Stimulated activated CD4-positive, alpha-beta T cell treated with anti-CD3 and anti-CD28 coated beads, Interleukin-15, amount 100 ng/mL, for 48 hours (primary cell): ENCODE measurements at regions not wholly inside any gene's neighbourhood (a gene's known extent, or its start where the extent isn't known, plus 50 kb on each side); places are given as distances from the start of the nearest gene placed in this dataset.
A peak's percentile ranks its signal among the peaks of the same experiment; 100 is the strongest.
"Not testable (repeated sequence)": the region's sequence is repeated elsewhere in the genome, so short reads cannot be mapped to it uniquely, and the experiment has no call there.

Source experiments
- DNase-seq, 2 donors: peaks; one replicate each; pipeline ENCODE4 v3.0.0-alpha.2; 2020; ENCODE audit warnings: low read depth in 2 of 2

GRCh38 chr5:42989190-42989589 lies 50.9 kb downstream of the ANXA2R start:
- no peak for DNase-seq

- DNase-seq = no peak
Observed at GRCh38 chr5:42988568-42988967, 51.6 kb downstream of the ANXA2R start.

GRCh38 chr5:42985129-42986037 lies 54.7 kb downstream of the ANXA2R start:
- no peak for DNase-seq

GRCh38 chr5:42984307-42984706 lies 55.8 kb downstream of the ANXA2R start:
- DNase-seq = no peak

GRCh38 chr5:42982107-42982622 lies 58.0 kb downstream of the ANXA2R start:
- no peak for DNase-seq

- not testable (repeated sequence) for DNase-seq
Observed at GRCh38 chr5:42981417-42982106, 58.6 kb downstream of the ANXA2R start.

- DNase-seq = not testable (repeated sequence)
Observed at GRCh38 chr5:42981015-42981414, 59.1 kb downstream of the ANXA2R start.

GRCh38 chr5:42980391-42980790 lies 59.7 kb downstream of the ANXA2R start:
- DNase-seq = not testable (repeated sequence)

- not testable (repeated sequence) for DNase-seq
Observed at GRCh38 chr5:42979242-42979641, 60.9 kb downstream of the ANXA2R start.

- no peak for DNase-seq
Observed at GRCh38 chr5:42974536-42974935, 65.6 kb downstream of the ANXA2R start.

- no peak for DNase-seq
Observed at GRCh38 chr5:42970636-42971559, 69.2 kb downstream of the ANXA2R start.

GRCh38 chr5:42965934-42966333 lies 74.2 kb downstream of the ANXA2R start:
- DNase-seq = no peak

- DNase-seq = no peak
Observed at GRCh38 chr5:42963412-42963811, 76.7 kb downstream of the ANXA2R start.

- no peak for DNase-seq
Observed at GRCh38 chr5:42962124-42962523, 78.0 kb downstream of the ANXA2R start.

GRCh38 chr5:42960506-42960905 lies 79.6 kb downstream of the ANXA2R start:
- DNase-seq = no peak

GRCh38 chr5:42956551-42956950 lies 83.6 kb downstream of the ANXA2R start:
- DNase-seq = no peak

GRCh38 chr5:42953041-42953440 lies 87.1 kb downstream of the ANXA2R start:
- DNase-seq = no peak

- no peak for DNase-seq
Observed at GRCh38 chr5:42952578-42952974, 87.5 kb downstream of the ANXA2R start.

GRCh38 chr5:42951293-42951840 lies 88.8 kb downstream of the ANXA2R start:
- peak; percentile 66 to 72 for DNase-seq

- DNase-seq = peak; percentile 48 to 52
Observed at GRCh38 chr5:42950456-42951292, 89.4 kb downstream of the ANXA2R start.

GRCh38 chr5:42950116-42950455 lies 90.0 kb downstream of the ANXA2R start:
- no peak for DNase-seq
